G401.6 (cell line): ENCODE measurements at regions not wholly inside any gene's neighbourhood (a gene's known extent, or its start where the extent isn't known, plus 50 kb on each side); places are given as distances from the start of the nearest gene placed in this dataset.
"Not testable (repeated sequence)": the region's sequence is repeated elsewhere in the genome, so short reads cannot be mapped to it uniquely, and the experiment has no call there.

ENCODE experiments used
- FAIRE-seq: peaks from 2 replicates; lab custom pipeline; 2012; peaks lifted over from hg19 to GRCh38; lab: Jason Lieb, UNC

GRCh38 chrX:138858951-138859350 lies 147.4 kb upstream of the FGF13 start:
- no peak for FAIRE-seq

- FAIRE-seq: no peak
Measured at GRCh38 chrX:138858438-138858837, 146.9 kb upstream of the FGF13 start.

DNA sequence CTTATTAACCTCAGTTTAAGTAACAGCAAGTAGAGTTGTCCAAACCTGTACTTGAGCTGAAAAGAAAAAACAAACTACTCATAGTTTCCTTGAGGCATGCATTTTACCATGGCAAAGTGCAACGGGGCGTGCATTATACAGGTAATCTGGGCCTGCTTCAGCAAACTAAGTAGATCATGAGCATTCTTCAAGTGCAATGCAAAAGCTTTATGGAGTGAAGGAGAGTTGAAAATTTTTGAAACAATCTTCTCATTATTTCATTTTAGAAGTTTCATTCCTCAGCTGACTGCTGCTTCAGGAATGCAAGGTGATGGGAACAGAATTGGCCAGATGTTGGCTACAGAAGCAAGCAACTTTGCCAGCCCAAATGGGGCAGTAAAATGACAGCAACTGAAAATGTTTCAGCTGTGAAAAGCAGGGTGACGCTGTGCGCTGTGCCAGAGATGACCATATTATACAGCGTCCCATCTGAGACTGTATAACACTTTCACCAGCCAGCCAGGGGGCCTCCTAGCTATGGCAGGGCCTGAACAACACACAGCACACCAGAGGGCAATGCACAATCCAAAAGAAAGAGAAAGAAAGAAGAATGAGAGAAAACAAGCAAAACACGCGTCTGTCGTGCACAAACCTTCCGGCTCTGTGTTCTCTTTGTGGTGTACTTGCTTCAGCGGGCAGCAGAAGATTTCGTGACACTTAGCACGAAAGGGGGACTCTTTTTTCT lies 145.5 kb upstream of the FGF13 start:
- no peak for FAIRE-seq

- FAIRE-seq: no peak
Measured at GRCh38 chrX:138853936-138854335, 142.4 kb upstream of the FGF13 start.

- FAIRE-seq: no peak
Measured at GRCh38 chrX:138849521-138849920, 138.0 kb upstream of the FGF13 start.

- no peak for FAIRE-seq
Measured at GRCh38 chrX:138847930-138848329, 136.4 kb upstream of the FGF13 start.

DNA sequence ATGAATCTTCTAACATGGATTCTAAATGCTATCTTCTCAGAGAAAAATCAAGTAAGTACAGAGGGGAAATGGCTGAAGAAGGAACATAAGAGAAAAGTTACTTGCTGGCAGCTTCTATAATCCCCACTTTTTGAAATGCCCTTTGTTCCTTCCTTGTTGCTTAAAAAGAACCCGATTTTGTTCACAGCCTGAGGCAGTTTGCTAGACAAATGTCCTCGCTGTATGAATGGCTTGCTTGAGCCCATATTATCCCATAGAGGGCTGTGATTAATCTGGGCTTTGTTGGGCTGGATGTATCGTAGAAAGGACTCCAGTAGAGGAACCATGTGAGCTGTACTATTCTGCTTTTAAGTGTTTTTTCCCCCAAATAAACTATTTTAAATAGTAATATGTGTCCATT lies 134.3 kb upstream of the FGF13 start:
- no peak for FAIRE-seq

DNA sequence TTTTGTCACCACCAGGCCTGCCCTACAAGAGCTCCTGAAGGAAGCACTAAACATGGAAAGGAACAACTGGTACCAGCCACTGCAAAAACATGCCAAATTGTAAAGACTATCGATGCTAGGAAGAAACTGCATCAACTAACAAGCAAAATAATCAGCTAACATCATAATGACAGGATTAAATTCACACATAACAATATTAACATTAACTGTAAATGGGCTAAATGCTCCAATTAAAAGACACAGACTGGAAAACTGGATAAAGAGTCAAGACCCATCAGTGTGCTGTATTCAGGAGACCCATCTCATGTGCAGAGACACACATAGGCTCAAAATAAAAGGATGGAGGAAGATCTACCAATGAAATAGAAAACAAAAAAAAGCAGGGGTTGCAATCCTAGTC lies 95.9 kb upstream of the FGF13 start:
- not testable (repeated sequence) for FAIRE-seq

DNA sequence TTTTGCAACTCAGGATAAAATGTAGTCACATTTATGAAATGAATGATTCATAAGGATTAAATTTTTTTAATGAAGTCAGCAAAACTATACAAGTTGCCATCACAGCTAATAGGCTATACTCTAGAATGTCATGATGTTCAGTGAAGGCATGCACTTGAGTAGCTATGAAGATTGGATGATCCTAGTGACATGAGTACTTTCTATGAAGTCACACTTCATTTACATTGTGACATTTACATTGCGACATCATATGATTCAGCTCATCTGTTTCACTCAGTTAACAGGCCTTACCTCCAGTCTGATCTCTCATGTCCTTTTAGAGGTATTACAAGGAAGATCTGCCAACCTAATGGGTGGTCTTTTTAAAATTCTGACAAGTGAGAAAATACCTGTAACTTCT lies 82.7 kb upstream of the FGF13 start:
- FAIRE-seq: no peak

- FAIRE-seq: no peak
Measured at GRCh38 chrX:138791551-138791950, 80.0 kb upstream of the FGF13 start.

DNA sequence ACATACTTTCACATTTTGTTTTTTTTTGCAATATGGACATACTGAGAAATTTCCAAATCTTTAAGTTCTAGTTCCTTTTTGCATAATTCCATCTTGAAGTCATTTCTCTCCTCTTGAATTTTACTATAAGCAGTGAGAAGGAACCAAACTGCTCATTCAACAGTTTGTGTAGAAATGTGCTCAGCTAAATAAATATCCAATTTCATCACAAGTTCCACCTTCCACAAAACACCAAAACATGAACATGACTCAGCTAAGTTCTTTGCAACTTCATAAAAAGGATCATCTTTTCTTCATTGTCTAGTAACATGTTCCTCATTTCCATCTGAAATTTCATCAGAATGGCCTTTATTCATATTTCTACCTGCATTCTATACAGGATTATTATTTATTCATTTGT lies 77.3 kb upstream of the FGF13 start:
- no peak for FAIRE-seq

DNA sequence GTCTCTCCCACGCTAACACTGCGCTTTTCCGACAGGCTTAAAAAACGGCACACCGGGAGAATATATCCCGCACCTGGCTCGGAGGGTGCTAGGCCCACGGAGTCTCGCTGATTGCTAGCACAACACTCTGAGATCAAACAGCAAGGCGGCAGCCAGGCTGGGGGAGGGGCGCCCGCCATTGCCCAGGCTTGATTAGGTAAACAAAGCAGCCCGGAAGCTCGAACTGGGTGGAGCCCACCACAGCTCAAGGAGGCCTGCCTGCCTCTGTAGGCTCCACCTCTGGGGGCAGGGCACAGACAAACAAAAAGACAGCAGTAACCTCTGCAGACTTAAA lies 67.0 kb upstream of the FGF13 start:
- not testable (repeated sequence) for FAIRE-seq

- not testable (repeated sequence) for FAIRE-seq
Measured at GRCh38 chrX:138777908-138778575, 66.5 kb upstream of the FGF13 start.

DNA sequence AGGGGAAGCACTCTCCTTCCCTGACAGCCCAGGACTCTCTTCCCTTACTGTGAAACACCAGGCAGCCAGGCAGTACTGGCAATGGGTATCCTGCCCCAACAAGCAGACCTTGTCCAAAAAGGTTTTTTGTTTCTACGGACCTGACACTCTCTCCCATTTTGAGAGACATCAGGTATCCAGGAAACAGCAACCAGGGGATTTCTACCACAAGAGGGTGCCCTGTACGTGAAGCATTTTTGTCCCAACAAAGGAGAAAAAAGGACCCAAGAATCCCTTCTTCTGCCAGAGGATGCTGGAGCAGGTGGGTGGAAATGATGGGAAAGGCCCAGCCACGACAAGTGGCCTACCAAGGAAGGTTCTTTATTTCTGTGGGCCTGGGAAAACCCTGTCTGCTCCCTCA lies 65.7 kb upstream of the FGF13 start:
- no peak for FAIRE-seq

DNA sequence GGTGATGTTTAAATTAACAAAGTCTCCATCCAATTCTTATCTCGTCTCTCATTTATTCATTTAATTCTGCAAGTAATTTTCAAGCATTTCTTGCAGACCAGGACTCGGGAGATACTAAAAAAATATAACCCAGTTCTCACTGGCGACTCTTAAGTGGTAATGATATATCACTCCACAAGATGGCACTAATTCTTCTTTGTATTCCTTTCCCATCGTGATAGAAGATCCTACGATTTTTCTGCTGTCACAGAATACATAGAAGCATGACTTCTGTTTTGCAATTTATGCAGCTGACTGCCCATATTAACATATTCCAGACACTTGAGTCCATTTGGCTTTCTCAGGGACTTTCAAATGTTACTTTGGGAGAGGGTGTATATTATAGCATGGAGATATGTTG lies 64.0 kb upstream of the FGF13 start:
- FAIRE-seq: no peak

GRCh38 chrX:138771047-138771446 lies 59.5 kb upstream of the FGF13 start:
- no peak for FAIRE-seq

DNA sequence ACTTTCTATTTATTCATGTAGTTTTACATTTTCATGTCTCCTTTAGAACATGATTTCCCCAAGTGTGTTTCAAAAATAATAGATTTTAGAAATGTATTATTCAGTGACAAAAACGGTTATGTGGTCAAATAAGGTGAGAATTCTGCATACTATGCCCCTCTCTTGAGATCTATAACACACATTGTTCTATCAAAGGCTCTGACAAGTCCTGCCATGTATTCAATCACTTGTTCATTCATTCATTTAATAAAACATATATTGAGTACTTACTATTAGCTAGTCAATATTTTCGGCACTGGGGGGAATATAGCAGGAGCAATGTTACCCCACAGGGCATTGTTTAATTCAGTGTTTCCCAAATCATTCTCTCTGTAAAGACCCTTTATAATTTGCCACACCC lies 58.4 kb upstream of the FGF13 start:
- no peak for FAIRE-seq

DNA sequence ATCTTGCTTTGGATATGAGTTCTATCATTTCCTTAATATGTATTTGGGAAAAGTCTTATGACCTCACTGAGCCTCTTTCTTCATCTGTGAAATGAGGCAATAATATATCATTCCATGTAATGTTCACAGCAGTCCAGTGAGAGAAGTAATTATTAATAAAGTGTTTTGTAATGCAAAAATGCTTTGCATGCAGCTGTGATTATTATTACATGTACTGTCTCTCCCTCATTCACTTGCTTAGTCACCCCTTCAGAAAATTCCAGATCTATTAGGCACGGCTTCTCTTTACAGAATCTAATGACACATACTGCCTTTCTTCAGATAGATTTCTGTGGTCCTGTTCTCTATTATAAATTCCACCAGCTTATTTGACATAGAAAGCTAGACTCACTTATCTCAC lies 53.5 kb upstream of the FGF13 start:
- FAIRE-seq: no peak

GRCh38 chrX:138763761-138764160 lies 52.2 kb upstream of the FGF13 start:
- no peak for FAIRE-seq

DNA sequence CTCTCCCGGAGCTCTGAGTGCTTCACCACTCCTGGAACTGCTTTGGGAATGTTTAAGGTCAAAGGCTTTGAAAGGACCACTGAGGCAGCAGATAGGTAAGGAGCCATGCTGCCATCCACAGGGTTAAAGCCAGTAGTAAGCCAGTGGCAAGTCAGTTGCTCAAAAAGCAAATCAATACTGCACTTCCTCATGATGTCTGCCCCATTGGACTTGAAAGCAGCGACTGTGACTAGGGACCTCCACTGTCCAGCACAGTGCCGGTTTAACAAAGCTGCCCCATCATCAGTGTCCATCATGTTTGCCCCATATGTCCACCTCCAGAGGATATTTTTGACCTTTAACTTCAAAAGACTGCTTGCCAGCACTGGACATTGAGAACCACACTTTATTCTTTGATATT lies 49.9 kb upstream of the FGF13 start:
- FAIRE-seq: no peak
